DOHH2 (cell line): ENCODE measurements at regions not wholly inside any gene's neighbourhood (a gene's known extent, or its start where the extent isn't known, plus 50 kb on each side); places are given as distances from the start of the nearest gene placed in this dataset.

ENCODE experiments used
- EZH2phosphoT487 ChIP-seq: fragments of 200-600 bp; sonication (generic); IDR thresholded peaks from 2 replicates; pipeline ENCODE4 v1.6.1; 2017; ENCODE audit warnings: borderline replicate concordance, mild to moderate bottlenecking, antibody characterized with exemption, low read length, moderate library complexity, mixed read lengths
- TF ChIP-seq, protein P1 (sequence below): fragments of 200-600 bp; sonication (generic); IDR thresholded peaks from one replicate; pipeline ENCODE4 v1.5.1; 2014; ENCODE audit warnings: antibody characterized with exemption, mild to moderate bottlenecking, low read depth, low read length; ENCODE audit not compliant: poor library complexity, severe bottlenecking

DNA sequence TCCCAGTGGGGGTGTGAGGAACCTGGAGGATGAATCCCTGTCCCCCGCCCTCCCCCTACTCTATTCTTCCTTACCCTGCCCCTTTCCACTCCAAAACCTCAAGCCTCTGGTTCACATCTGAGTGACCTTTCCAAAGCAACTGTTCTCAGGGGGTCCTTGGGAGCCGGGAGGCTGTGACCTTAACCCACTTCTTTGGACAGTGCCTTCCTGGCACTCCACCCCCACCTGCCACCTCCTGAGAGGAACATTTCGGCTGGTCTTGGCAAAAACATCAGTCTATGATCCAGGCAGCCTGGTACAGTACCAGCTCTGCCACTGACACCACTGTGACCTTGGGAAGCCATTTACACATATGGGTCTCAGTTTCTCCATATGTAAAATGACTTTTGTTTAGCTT lies 121.7 kb downstream of the MRPL14 start:
- TF ChIP-seq, protein P1, sequence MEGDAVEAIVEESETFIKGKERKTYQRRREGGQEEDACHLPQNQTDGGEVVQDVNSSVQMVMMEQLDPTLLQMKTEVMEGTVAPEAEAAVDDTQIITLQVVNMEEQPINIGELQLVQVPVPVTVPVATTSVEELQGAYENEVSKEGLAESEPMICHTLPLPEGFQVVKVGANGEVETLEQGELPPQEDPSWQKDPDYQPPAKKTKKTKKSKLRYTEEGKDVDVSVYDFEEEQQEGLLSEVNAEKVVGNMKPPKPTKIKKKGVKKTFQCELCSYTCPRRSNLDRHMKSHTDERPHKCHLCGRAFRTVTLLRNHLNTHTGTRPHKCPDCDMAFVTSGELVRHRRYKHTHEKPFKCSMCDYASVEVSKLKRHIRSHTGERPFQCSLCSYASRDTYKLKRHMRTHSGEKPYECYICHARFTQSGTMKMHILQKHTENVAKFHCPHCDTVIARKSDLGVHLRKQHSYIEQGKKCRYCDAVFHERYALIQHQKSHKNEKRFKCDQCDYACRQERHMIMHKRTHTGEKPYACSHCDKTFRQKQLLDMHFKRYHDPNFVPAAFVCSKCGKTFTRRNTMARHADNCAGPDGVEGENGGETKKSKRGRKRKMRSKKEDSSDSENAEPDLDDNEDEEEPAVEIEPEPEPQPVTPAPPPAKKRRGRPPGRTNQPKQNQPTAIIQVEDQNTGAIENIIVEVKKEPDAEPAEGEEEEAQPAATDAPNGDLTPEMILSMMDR, result no peak
- no peak for TF ChIP-seq EZH2phosphoT487
